Hepatocyte (in vitro differentiated cells): ENCODE measurements at regions not wholly inside any gene's neighbourhood (a gene's known extent, or its start where the extent isn't known, plus 50 kb on each side); places are given as distances from the start of the nearest gene placed in this dataset.

Experiments used
- CTCF ChIP-seq: fragments of 200-600 bp; sonication (generic); IDR thresholded peaks from 2 replicates; pipeline ENCODE4 v1.5.1; 2016; ENCODE audit warnings: antibody characterized with exemption, mild to moderate bottlenecking; ENCODE audit not compliant: poor library complexity
- EZH2 ChIP-seq: fragments of 200-600 bp; sonication (generic); IDR thresholded peaks from 2 replicates; pipeline ENCODE4 v1.6.1; 2016; ENCODE audit warnings: antibody characterized with exemption, mild to moderate bottlenecking, borderline replicate concordance

GRCh38 chr3:56878074-56878473 lies 76.3 kb upstream of the ARHGEF3 start:
- TF ChIP-seq CTCF (no peak), EZH2 (no peak)
